ENCODE measurements at regions not wholly inside any gene's neighbourhood (a gene's known extent, or its start where the extent isn't known, plus 50 kb on each side); places are given as distances from the start of the nearest gene placed in this dataset.

DNA sequence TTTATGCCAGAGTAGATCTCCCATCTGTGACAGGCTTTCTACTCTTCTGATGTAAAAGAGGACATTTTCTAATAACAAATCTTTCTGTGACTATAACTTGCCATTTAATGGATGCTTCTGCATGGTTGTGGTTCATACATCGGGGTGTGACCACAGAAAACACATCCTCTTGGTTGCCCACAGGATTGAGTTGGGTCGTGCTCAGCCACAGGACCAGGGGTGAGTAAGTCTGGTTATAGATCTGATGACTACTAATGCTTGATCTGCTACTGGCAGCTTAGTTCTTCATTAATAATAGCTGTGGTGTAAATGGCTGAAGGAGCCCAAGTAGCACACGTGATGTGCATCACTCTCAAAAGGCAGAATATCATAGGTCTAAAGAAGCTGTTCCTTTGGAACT, 328.2 kb downstream of the RWDD3 start:
- TF ChIP-seq CTCF (IDR thresholded peaks at IDR 0.05) (no peak), ZFX (IDR thresholded peaks at IDR 0.05; ENCODE audit: borderline replicate concordance) (no peak)
